AG04450 (cell line): ENCODE measurements at regions not wholly inside any gene's neighbourhood (a gene's known extent, or its start where the extent isn't known, plus 50 kb on each side); places are given as distances from the start of the nearest gene placed in this dataset.

Experiments used
- CTCF ChIA-PET: fragments of 300-600, 350-600 bp; formaldehyde crosslinking; extraction: SDS; loops from one replicate; lab custom pipeline; 2022; ENCODE audit warnings: antibody characterized with exemption, inconsistent platforms; lab: Charles Lee
- POLR2A ChIA-PET: fragments of 350-600 bp; formaldehyde crosslinking; extraction: SDS; loops from one replicate; lab custom pipeline; 2021; ENCODE audit warnings: antibody characterized with exemption, inconsistent platforms; lab: Yijun Ruan, JAX
- DNase-seq: peaks from one replicate; pipeline ENCODE4 v3.0.0-alpha.2; 2011; ENCODE audit warnings: low read depth, low spot score
- H3K27ac ChIP-seq: one replicate; pipeline ENCODE4 v1.5.1; 2012; ENCODE audit warnings: low read depth, low read length, control low read depth
- H3K27me3 ChIP-seq: one replicate; pipeline ENCODE4 v1.6.0; 2012; ENCODE audit warnings: low read length; ENCODE audit not compliant: control insufficient read depth, insufficient read depth
- H3K4me3 ChIP-seq: 2 replicates; pipeline ENCODE4 v1.5.1; 2011; ENCODE audit warnings: mild to moderate bottlenecking, low read depth, low read length, control low read depth
- H3K9me3 ChIP-seq: 2 replicates; pipeline ENCODE4 v1.5.1; 2012; ENCODE audit warnings: low read length; ENCODE audit not compliant: control insufficient read depth, insufficient read depth
- CTCF ChIP-seq: IDR thresholded peaks from 2 replicates; pipeline ENCODE4 v1.5.1; 2011; ENCODE audit warnings: low read depth, low read length, control low read depth, inconsistent platforms

DNA sequence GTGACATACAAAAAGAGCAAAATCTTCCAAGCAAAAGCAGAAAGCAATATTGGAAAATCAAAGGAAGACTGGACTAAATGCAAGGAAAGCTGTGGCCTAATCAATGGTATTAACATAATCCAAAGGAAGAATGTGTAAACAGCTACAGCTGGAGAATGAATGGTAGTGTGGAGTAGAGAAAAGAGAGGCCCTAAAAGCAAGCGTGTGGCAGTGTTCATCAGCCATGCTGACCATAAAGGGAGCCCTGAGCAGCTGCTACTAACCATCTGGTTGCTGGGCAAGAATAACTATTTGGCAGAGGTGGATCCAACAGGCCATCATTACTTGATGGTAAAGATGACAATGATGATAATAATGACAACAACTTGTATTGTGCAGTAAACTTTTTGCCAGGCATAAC lies 148.5 kb upstream of the BEND6 start:
- ChIA-PET CTCF (interaction anchor here (1.0 to 1.1 kb wide), 2 partner anchors 9 to 168 kb away, joined by 3 to 4 read pairs; no protein-coding TSS in a partner anchor), POLR2A (no interaction called here)
- Histone ChIP-seq H3K27ac (no peak overlapping the region), H3K27me3 (no peaks in the 10 kb centered on the region), H3K9me3 (no peaks in the 10 kb centered on the region), H3K4me3 (no peak overlapping the region)
- DNase-seq = no peak
- no peak for TF ChIP-seq CTCF

GRCh38 chr6:56804996-56805395 lies 149.9 kb upstream of the BEND6 start:
- Histone ChIP-seq H3K4me3 (no peak overlapping the region), H3K9me3 (no peaks in the 10 kb centered on the region), H3K27me3 (no peaks in the 10 kb centered on the region), H3K27ac (no peak overlapping the region)
- no peak for DNase-seq
- ChIA-PET POLR2A (no interaction called here), CTCF (no interaction called here)
- TF ChIP-seq CTCF = no peak

GRCh38 chr6:56803594-56803993 lies 151.3 kb upstream of the BEND6 start:
- POLR2A ChIA-PET = no interaction called here
- TF ChIP-seq CTCF = no peak
- DNase-seq = no peak
- CTCF ChIA-PET = no interaction called here
- H3K27me3 ChIP-seq = no peaks in the 10 kb centered on the region
- H3K9me3 ChIP-seq = no peaks in the 10 kb centered on the region
- no peak overlapping the region for H3K27ac ChIP-seq
- H3K4me3 ChIP-seq = no peak overlapping the region

DNA sequence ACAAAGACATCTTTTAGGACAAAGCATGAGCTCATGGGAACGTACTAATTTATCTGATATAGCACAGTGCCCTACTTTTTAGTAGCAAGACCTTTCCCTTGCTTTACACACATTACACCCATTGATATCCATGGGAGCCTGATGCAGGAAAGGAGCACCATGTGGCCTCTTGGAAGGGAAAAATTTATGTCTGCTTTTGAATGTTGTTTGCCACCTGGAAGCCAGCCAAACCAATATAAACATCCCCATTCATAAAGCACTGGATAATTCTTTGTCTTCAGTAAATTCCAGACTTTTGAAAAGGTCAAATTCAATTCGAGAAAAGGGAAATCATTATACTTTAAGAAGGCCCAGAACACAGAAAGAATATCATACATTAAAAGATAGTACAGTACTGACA lies 152.3 kb upstream of the BEND6 start:
- Histone ChIP-seq H3K9me3 (no peaks in the 10 kb centered on the region), H3K4me3 (no peak overlapping the region), H3K27me3 (no peaks in the 10 kb centered on the region), H3K27ac (no peak overlapping the region)
- ChIA-PET POLR2A (no interaction called here), CTCF (no interaction called here)
- TF ChIP-seq CTCF = no peak
- DNase-seq = no peak

- no peak overlapping the region for H3K4me3 ChIP-seq
- TF ChIP-seq CTCF = no peak
- no peak for DNase-seq
- CTCF ChIA-PET = interaction anchor here (1.1 kb wide), 1 partner anchor 162 kb away, joined by 3 read pairs; no protein-coding TSS in a partner anchor
- H3K9me3 ChIP-seq = no peaks in the 10 kb centered on the region
- H3K27ac ChIP-seq = no peak overlapping the region
- H3K27me3 ChIP-seq = no peaks in the 10 kb centered on the region
- POLR2A ChIA-PET = no interaction called here
These were observed 154.9 kb upstream of the BEND6 start for GRCh38 chr6:56799989-56800388.
